ENCODE measurements at regions not wholly inside any gene's neighbourhood (a gene's known extent, or its start where the extent isn't known, plus 50 kb on each side); places are given as distances from the start of the nearest gene placed in this dataset.

DNA sequence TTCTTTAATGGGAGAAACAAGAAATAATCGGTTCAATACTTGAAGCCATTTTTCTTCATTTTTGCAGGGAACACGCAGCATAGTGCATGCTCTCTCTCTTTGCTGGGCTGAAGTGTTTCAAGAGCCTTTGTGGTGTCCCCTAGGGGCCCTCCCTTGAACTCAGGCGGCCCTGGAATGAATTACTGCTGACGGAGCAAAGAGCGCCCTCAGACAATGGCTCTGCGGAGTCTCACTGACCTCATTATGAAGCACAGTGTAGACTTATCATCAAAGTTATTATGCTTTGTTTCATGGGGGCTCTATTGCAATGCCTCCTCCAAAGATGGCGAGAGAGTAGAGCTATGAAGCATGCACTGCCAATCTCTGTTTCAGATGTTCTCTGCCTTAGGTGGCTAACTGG is 64.8 kb upstream of the ADCY2 start:
- H3K9me3 ChIP-seq (ENCODE audit: control insufficient read depth, insufficient read depth, low read length) = peaks cover 8% of the 10 kb centered on the region
- no peaks in the 10 kb centered on the region for H3K79me1 ChIP-seq (ENCODE audit: low read depth in 1 of 2, low read length in 2 of 2)
- H2BK120ac ChIP-seq (ENCODE audit: low read depth, low read length) = no peak overlapping the region
- TF ChIP-seq BHLHE40 (IDR thresholded peaks at IDR 0.05; ENCODE audit: low read depth, low read length) (no peak), MAFK (IDR thresholded peaks at IDR 0.05; ENCODE audit: low read depth, low read length) (no peak), NFE2L2 (IDR thresholded peaks at IDR 0.05; ENCODE audit: low read depth, low read length) (no peak), RAD21 (IDR thresholded peaks at IDR 0.05; ENCODE audit: low read length) (no peak), RCOR1 (IDR thresholded peaks at IDR 0.05; ENCODE audit: insufficient replicate concordance, low read length) (no peak), CEBPB (IDR thresholded peaks at IDR 0.05; ENCODE audit: low read depth, low read length) (no peak), POLR2A (IDR thresholded peaks at IDR 0.05; ENCODE audit: low read depth, low read length) (no peak), FOS (IDR thresholded peaks at IDR 0.05; ENCODE audit: low read depth, low read length) (no peak), SMC3 (IDR thresholded peaks at IDR 0.05; ENCODE audit: low read depth, low read length) (no peak), CHD1 (IDR thresholded peaks at IDR 0.05; ENCODE audit: low read depth, low read length) (no peak), MXI1 (IDR thresholded peaks at IDR 0.05; ENCODE audit: borderline replicate concordance, low read depth, low read length) (no peak), RFX5 (IDR thresholded peaks at IDR 0.05; ENCODE audit: low read depth, low read length) (no peak), MAZ (IDR thresholded peaks at IDR 0.05; ENCODE audit: borderline replicate concordance, low read depth, low read length) (no peak)
- TF ChIP-seq, protein P1, sequence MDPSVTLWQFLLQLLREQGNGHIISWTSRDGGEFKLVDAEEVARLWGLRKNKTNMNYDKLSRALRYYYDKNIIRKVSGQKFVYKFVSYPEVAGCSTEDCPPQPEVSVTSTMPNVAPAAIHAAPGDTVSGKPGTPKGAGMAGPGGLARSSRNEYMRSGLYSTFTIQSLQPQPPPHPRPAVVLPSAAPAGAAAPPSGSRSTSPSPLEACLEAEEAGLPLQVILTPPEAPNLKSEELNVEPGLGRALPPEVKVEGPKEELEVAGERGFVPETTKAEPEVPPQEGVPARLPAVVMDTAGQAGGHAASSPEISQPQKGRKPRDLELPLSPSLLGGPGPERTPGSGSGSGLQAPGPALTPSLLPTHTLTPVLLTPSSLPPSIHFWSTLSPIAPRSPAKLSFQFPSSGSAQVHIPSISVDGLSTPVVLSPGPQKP (IDR thresholded peaks at IDR 0.05; ENCODE audit: borderline replicate concordance, low read depth, low read length) = no peak
- TF ChIP-seq, protein P2, sequence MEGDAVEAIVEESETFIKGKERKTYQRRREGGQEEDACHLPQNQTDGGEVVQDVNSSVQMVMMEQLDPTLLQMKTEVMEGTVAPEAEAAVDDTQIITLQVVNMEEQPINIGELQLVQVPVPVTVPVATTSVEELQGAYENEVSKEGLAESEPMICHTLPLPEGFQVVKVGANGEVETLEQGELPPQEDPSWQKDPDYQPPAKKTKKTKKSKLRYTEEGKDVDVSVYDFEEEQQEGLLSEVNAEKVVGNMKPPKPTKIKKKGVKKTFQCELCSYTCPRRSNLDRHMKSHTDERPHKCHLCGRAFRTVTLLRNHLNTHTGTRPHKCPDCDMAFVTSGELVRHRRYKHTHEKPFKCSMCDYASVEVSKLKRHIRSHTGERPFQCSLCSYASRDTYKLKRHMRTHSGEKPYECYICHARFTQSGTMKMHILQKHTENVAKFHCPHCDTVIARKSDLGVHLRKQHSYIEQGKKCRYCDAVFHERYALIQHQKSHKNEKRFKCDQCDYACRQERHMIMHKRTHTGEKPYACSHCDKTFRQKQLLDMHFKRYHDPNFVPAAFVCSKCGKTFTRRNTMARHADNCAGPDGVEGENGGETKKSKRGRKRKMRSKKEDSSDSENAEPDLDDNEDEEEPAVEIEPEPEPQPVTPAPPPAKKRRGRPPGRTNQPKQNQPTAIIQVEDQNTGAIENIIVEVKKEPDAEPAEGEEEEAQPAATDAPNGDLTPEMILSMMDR (conservative IDR thresholded peaks at IDR 0.05; ENCODE audit: low read depth, low read length) = no peak
- TF ChIP-seq, protein P3, sequence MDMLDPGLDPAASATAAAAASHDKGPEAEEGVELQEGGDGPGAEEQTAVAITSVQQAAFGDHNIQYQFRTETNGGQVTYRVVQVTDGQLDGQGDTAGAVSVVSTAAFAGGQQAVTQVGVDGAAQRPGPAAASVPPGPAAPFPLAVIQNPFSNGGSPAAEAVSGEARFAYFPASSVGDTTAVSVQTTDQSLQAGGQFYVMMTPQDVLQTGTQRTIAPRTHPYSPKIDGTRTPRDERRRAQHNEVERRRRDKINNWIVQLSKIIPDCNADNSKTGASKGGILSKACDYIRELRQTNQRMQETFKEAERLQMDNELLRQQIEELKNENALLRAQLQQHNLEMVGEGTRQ (IDR thresholded peaks at IDR 0.05; ENCODE audit: low read depth, low read length) = no peak
- no peak overlapping the region for H2AFZ ChIP-seq (replicated peaks; ENCODE audit: low read length, poor library complexity)
- no peak overlapping the region for H3K18ac ChIP-seq (ENCODE audit: low read depth, low read length)
- no peak overlapping the region for H4K91ac ChIP-seq (ENCODE audit: insufficient read depth, low read depth, low read length)
- no peak overlapping the region for H3K4ac ChIP-seq (ENCODE audit: low read depth, low read length)
- dilution Hi-C loops (cut with HindIII; ENCODE audit: low sequenced_read_pairs, unreplicated experiment) = no loop called here
- no TSS peak for BruUV-seq (replicated peaks)
- H3K4me3 ChIP-seq (ENCODE audit: insufficient read depth, low read depth, low read length) = no peak overlapping the region
- H3K4me2 ChIP-seq (ENCODE audit: low read depth, low read length) = no peak overlapping the region
- H4K8ac ChIP-seq (ENCODE audit: low read depth in 2 of 2, low read length in 2 of 2) = no peak overlapping the region
- no peaks in the 10 kb centered on the region for H3K9me1 ChIP-seq (ENCODE audit: insufficient read depth, low read length)
- ChIA-PET POLR2A (ENCODE audit: unreplicated experiment) (no interaction called here), CTCF (no interaction called here)
- no peak overlapping the region for H3K14ac ChIP-seq (replicated peaks; ENCODE audit: low read depth, low read length)
- WGBS, 2 experiments (ENCODE audit: extremely low coverage in 2 of 2, insufficient read length in 1 of 2) = 29% methylated on average over 1 of the region's 7 CpGs; no CpG with 5 or more reads in 1 of the 2 experiments
- no peak overlapping the region for H2BK15ac ChIP-seq (ENCODE audit: low read depth, low read length)
- in situ Hi-C loops (cut with MboI; ENCODE audit: low sequenced_read_pairs) = no loop called here
- H3K56ac ChIP-seq (ENCODE audit: extremely low read depth, insufficient read depth, low read length) = no peak overlapping the region
- H4K5ac ChIP-seq (ENCODE audit: low read depth, low read length) = no peak overlapping the region
- H2AK9ac ChIP-seq (replicated peaks; ENCODE audit: low read depth, low read length, poor library complexity) = no peak overlapping the region
- no peak overlapping the region for H3K23ac ChIP-seq (ENCODE audit: low read depth, low read length)
- no peak overlapping the region for H2AK5ac ChIP-seq (ENCODE audit: low read depth, low read length)
- no peaks in the 10 kb centered on the region for H3K27me3 ChIP-seq (ENCODE audit: control insufficient read depth, insufficient read depth, low read length)
- H2BK5ac ChIP-seq (ENCODE audit: low read depth, low read length, poor library complexity, severe bottlenecking) = no peak overlapping the region
- H3K36me3 ChIP-seq (ENCODE audit: control insufficient read depth, insufficient read depth, low read length) = no peaks in the 10 kb centered on the region
- no peak overlapping the region for H2BK20ac ChIP-seq (ENCODE audit: low read depth, low read length)
- ATAC-seq (ENCODE audit: low read depth) (no peak), DNase-seq (no peak)
- H3K27ac ChIP-seq (ENCODE audit: insufficient read depth, low read length) = no peak overlapping the region
- H3K4me1 ChIP-seq (ENCODE audit: control insufficient read depth, insufficient read depth, low read length) = no peaks in the 10 kb centered on the region
- intact Hi-C loops (cut with micrococcal nuclease) = no loop called here
- no peak overlapping the region for H3K9ac ChIP-seq (ENCODE audit: low read depth, low read length)
- H4K20me1 ChIP-seq (ENCODE audit: insufficient read depth, low read length) = no peaks in the 10 kb centered on the region

Measured in IMR-90 (cell line).